IgD-negative memory B cell (primary cell): ENCODE measurements at regions not wholly inside any gene's neighbourhood (a gene's known extent, or its start where the extent isn't known, plus 50 kb on each side); places are given as distances from the start of the nearest gene placed in this dataset.

Source experiments
- H3K27ac Mint-ChIP-seq, 3 donors: one replicate each; pipeline ENCODE4 v1.8.0; 2020 to 2022; ENCODE audit warnings: mild to moderate bottlenecking in 3 of 3, mixed read lengths in 3 of 3, moderate library complexity in 1 of 3
- H3K27me3 Mint-ChIP-seq: one replicate; pipeline ENCODE4 v1.8.0; 2021; ENCODE audit warnings: mixed read lengths
- H3K36me3 Mint-ChIP-seq: one replicate; pipeline ENCODE4 v1.8.0; 2020; ENCODE audit warnings: mild to moderate bottlenecking, mixed read lengths
- H3K4me1 Mint-ChIP-seq, 3 donors: one replicate each; pipeline ENCODE4 v1.8.0; 2020 to 2022; ENCODE audit warnings: mixed read lengths in 3 of 3, mild to moderate bottlenecking in 1 of 3
- H3K4me3 Mint-ChIP-seq, 4 donors: one replicate each; pipeline ENCODE4 v1.8.0; 2020 to 2022; ENCODE audit warnings: mild to moderate bottlenecking in 4 of 4, mixed read lengths in 4 of 4, moderate library complexity in 3 of 4
- H3K9me3 Mint-ChIP-seq, 3 donors: one replicate each; pipeline ENCODE4 v1.8.0; 2020 to 2021; ENCODE audit warnings: mixed read lengths in 3 of 3, mild to moderate bottlenecking in 1 of 3

GRCh38 chr3:164687902-164688301 lies 390.4 kb downstream of the SI start:
- H3K27me3 Mint-ChIP-seq: no peaks in the 10 kb centered on the region
- H3K9me3 Mint-ChIP-seq: peaks cover 0 to 9% (median 7%) of the 10 kb centered on the region in 3 donors
- H3K36me3 Mint-ChIP-seq: no peaks in the 10 kb centered on the region
- no peaks in the 10 kb centered on the region for H3K4me1 Mint-ChIP-seq
- no peak overlapping the region for H3K27ac Mint-ChIP-seq
- no peak overlapping the region for H3K4me3 Mint-ChIP-seq

- no peaks in the 10 kb centered on the region for H3K36me3 Mint-ChIP-seq
- H3K27me3 Mint-ChIP-seq: no peaks in the 10 kb centered on the region
- peaks cover 0 to 9% (median 7%) of the 10 kb centered on the region in 3 donors for H3K9me3 Mint-ChIP-seq
- H3K4me3 Mint-ChIP-seq: no peak overlapping the region
- H3K4me1 Mint-ChIP-seq: no peaks in the 10 kb centered on the region
- no peak overlapping the region for H3K27ac Mint-ChIP-seq
These were observed 391.1 kb downstream of the SI start for GRCh38 chr3:164687211-164687610.

GRCh38 chr3:164683489-164683888 lies 394.8 kb downstream of the SI start:
- no peak overlapping the region for H3K27ac Mint-ChIP-seq
- no peaks in the 10 kb centered on the region for H3K4me1 Mint-ChIP-seq
- H3K36me3 Mint-ChIP-seq: no peaks in the 10 kb centered on the region
- no peaks in the 10 kb centered on the region for H3K27me3 Mint-ChIP-seq
- peaks cover 3 to 9% (median 6%) of the 10 kb centered on the region in 3 donors for H3K9me3 Mint-ChIP-seq
- no peak overlapping the region for H3K4me3 Mint-ChIP-seq

- no peaks in the 10 kb centered on the region for H3K27me3 Mint-ChIP-seq
- no peaks in the 10 kb centered on the region for H3K4me1 Mint-ChIP-seq
- no peaks in the 10 kb centered on the region for H3K36me3 Mint-ChIP-seq
- H3K4me3 Mint-ChIP-seq: no peak overlapping the region
- H3K9me3 Mint-ChIP-seq: peaks cover 0 to 4% (median 3%) of the 10 kb centered on the region in 3 donors
- H3K27ac Mint-ChIP-seq: no peak overlapping the region
These were observed 399.1 kb downstream of the SI start for GRCh38 chr3:164679245-164679644.

- no peaks in the 10 kb centered on the region for H3K4me1 Mint-ChIP-seq
- no peak overlapping the region for H3K4me3 Mint-ChIP-seq
- no peaks in the 10 kb centered on the region for H3K36me3 Mint-ChIP-seq
- no peaks in the 10 kb centered on the region for H3K27me3 Mint-ChIP-seq
- no peak overlapping the region for H3K27ac Mint-ChIP-seq
- H3K9me3 Mint-ChIP-seq: peaks cover 0 to 3% (median 2%) of the 10 kb centered on the region in 3 donors
These were observed 401.0 kb downstream of the SI start for GRCh38 chr3:164677317-164677716.

GRCh38 chr3:164673738-164674137 lies 404.6 kb downstream of the SI start:
- Mint-ChIP-seq H3K9me3 (peaks cover 0 to 10% (median 0%) of the 10 kb centered on the region in 3 donors), H3K4me1 (no peaks in the 10 kb centered on the region), H3K27me3 (no peaks in the 10 kb centered on the region), H3K27ac (no peak overlapping the region), H3K36me3 (no peaks in the 10 kb centered on the region), H3K4me3 (no peak overlapping the region)

GRCh38 chr3:164658125-164658524 lies 420.2 kb downstream of the SI start:
- H3K4me1 Mint-ChIP-seq: peaks cover 0 to 2% (median 0%) of the 10 kb centered on the region in 3 donors
- H3K9me3 Mint-ChIP-seq: peaks cover 2 to 5% (median 3%) of the 10 kb centered on the region in 3 donors
- no peaks in the 10 kb centered on the region for H3K36me3 Mint-ChIP-seq
- no peak overlapping the region for H3K4me3 Mint-ChIP-seq
- H3K27ac Mint-ChIP-seq: no peak overlapping the region
- no peaks in the 10 kb centered on the region for H3K27me3 Mint-ChIP-seq

- peaks cover 0 to 2% (median 0%) of the 10 kb centered on the region in 3 donors for H3K4me1 Mint-ChIP-seq
- H3K36me3 Mint-ChIP-seq: no peaks in the 10 kb centered on the region
- H3K9me3 Mint-ChIP-seq: peaks cover 2 to 5% (median 3%) of the 10 kb centered on the region in 3 donors
- no peak overlapping the region for H3K27ac Mint-ChIP-seq
- no peaks in the 10 kb centered on the region for H3K27me3 Mint-ChIP-seq
- H3K4me3 Mint-ChIP-seq: no peak overlapping the region
These were observed 420.7 kb downstream of the SI start for GRCh38 chr3:164657631-164658030.

GRCh38 chr3:164655462-164655861 lies 422.8 kb downstream of the SI start:
- Mint-ChIP-seq H3K36me3 (no peaks in the 10 kb centered on the region), H3K4me3 (no peak overlapping the region), H3K27ac (no peak overlapping the region), H3K27me3 (no peaks in the 10 kb centered on the region), H3K4me1 (peaks cover 0 to 2% (median 0%) of the 10 kb centered on the region in 3 donors), H3K9me3 (peaks cover 3 to 7% (median 4%) of the 10 kb centered on the region in 3 donors)

GRCh38 chr3:164641071-164641470 lies 437.2 kb downstream of the SI start:
- Mint-ChIP-seq H3K36me3 (peaks cover 1% of the 10 kb centered on the region), H3K4me1 (no peaks in the 10 kb centered on the region), H3K27ac (no peak overlapping the region), H3K27me3 (no peaks in the 10 kb centered on the region), H3K4me3 (no peak overlapping the region), H3K9me3 (peaks cover 1 to 6% (median 4%) of the 10 kb centered on the region in 3 donors)

GRCh38 chr3:164640591-164640990 lies 437.7 kb downstream of the SI start:
- Mint-ChIP-seq H3K27ac (no peak overlapping the region), H3K27me3 (no peaks in the 10 kb centered on the region), H3K4me1 (no peaks in the 10 kb centered on the region), H3K36me3 (peaks cover 1% of the 10 kb centered on the region), H3K9me3 (peaks cover 0 to 6% (median 4%) of the 10 kb centered on the region in 3 donors), H3K4me3 (no peak overlapping the region)

GRCh38 chr3:164620956-164621355 lies 457.3 kb downstream of the SI start:
- Mint-ChIP-seq H3K27me3 (no peaks in the 10 kb centered on the region), H3K4me3 (no peak overlapping the region), H3K9me3 (peaks cover 0 to 4% (median 0%) of the 10 kb centered on the region in 3 donors), H3K4me1 (no peaks in the 10 kb centered on the region), H3K36me3 (no peaks in the 10 kb centered on the region), H3K27ac (no peak overlapping the region)

- no peaks in the 10 kb centered on the region for H3K4me1 Mint-ChIP-seq
- no peaks in the 10 kb centered on the region for H3K27me3 Mint-ChIP-seq
- no peaks in the 10 kb centered on the region for H3K36me3 Mint-ChIP-seq
- H3K27ac Mint-ChIP-seq: no peak overlapping the region
- H3K9me3 Mint-ChIP-seq: peaks cover 0 to 4% (median 3%) of the 10 kb centered on the region in 3 donors
- no peak overlapping the region for H3K4me3 Mint-ChIP-seq
These were observed 457.9 kb downstream of the SI start for GRCh38 chr3:164620423-164620822.

- Mint-ChIP-seq H3K27ac (no peak overlapping the region), H3K4me3 (no peak overlapping the region), H3K27me3 (no peaks in the 10 kb centered on the region), H3K9me3 (peaks cover 4 to 7% (median 4%) of the 10 kb centered on the region in 3 donors), H3K36me3 (no peaks in the 10 kb centered on the region), H3K4me1 (no peaks in the 10 kb centered on the region)
These were observed 465.5 kb downstream of the SI start for GRCh38 chr3:164612751-164613150.

- H3K36me3 Mint-ChIP-seq: no peaks in the 10 kb centered on the region
These were observed 469.6 kb downstream of the SI start for GRCh38 chr3:164608554-164609276.

GRCh38 chr3:164604687-164605086 lies 473.6 kb downstream of the SI start:
- H3K36me3 Mint-ChIP-seq: no peaks in the 10 kb centered on the region
- peaks cover 3 to 13% (median 4%) of the 10 kb centered on the region in 3 donors for H3K9me3 Mint-ChIP-seq
- no peaks in the 10 kb centered on the region for H3K27me3 Mint-ChIP-seq
- no peak overlapping the region for H3K27ac Mint-ChIP-seq
- no peak overlapping the region for H3K4me3 Mint-ChIP-seq
- H3K4me1 Mint-ChIP-seq: no peaks in the 10 kb centered on the region

More at GRCh38 chr3:164608554-164609276, 469.6 kb downstream of the SI start:
- Mint-ChIP-seq H3K27ac (no peak overlapping the region), H3K27me3 (no peaks in the 10 kb centered on the region), H3K4me3 (no peak overlapping the region), H3K4me1 (no peaks in the 10 kb centered on the region), H3K9me3 (peaks cover 3 to 11% (median 4%) of the 10 kb centered on the region in 3 donors)
